ENCODE measurements at regions not wholly inside any gene's neighbourhood (a gene's known extent, or its start where the extent isn't known, plus 50 kb on each side); places are given as distances from the start of the nearest gene placed in this dataset.

DNA sequence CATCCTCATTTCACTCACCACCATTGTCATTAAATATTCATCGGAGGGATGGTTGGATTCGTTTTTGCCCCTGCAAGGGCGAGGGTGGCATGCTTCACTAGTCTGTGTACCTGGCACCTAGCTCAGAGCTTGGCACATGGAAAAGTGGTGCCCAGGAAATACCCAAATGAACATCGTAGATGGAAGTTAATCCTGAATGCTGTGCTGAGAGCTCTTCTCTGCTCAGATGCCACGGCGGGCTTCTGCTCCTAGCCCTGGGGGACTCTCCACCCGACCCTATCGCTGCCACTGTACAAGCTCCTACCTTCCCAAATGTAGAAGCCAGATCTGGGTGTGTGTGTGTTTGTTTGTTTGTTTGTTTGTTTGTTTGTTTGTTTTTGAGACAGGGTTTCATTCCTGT lies 113.0 kb upstream of the ZNF507 start:
- TF ChIP-seq, protein P1, sequence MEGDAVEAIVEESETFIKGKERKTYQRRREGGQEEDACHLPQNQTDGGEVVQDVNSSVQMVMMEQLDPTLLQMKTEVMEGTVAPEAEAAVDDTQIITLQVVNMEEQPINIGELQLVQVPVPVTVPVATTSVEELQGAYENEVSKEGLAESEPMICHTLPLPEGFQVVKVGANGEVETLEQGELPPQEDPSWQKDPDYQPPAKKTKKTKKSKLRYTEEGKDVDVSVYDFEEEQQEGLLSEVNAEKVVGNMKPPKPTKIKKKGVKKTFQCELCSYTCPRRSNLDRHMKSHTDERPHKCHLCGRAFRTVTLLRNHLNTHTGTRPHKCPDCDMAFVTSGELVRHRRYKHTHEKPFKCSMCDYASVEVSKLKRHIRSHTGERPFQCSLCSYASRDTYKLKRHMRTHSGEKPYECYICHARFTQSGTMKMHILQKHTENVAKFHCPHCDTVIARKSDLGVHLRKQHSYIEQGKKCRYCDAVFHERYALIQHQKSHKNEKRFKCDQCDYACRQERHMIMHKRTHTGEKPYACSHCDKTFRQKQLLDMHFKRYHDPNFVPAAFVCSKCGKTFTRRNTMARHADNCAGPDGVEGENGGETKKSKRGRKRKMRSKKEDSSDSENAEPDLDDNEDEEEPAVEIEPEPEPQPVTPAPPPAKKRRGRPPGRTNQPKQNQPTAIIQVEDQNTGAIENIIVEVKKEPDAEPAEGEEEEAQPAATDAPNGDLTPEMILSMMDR (IDR thresholded peaks at IDR 0.05; ENCODE audit: low read depth, low read length, poor library complexity, severe bottlenecking) = no peak
- no peak for TF ChIP-seq EZH2phosphoT487 (IDR thresholded peaks at IDR 0.05; ENCODE audit: borderline replicate concordance, low read length)
